AG08395 (cell line): ENCODE measurements at regions not wholly inside any gene's neighbourhood (a gene's known extent, or its start where the extent isn't known, plus 50 kb on each side); places are given as distances from the start of the nearest gene placed in this dataset.
"Not testable (repeated sequence)": the region's sequence is repeated elsewhere in the genome, so short reads cannot be mapped to it uniquely, and the experiment has no call there.

Experiments used
- DNase-seq: peaks from one replicate; pipeline ENCODE4 v3.0.0; 2012; ENCODE audit warnings: mixed read lengths, low spot score

DNA sequence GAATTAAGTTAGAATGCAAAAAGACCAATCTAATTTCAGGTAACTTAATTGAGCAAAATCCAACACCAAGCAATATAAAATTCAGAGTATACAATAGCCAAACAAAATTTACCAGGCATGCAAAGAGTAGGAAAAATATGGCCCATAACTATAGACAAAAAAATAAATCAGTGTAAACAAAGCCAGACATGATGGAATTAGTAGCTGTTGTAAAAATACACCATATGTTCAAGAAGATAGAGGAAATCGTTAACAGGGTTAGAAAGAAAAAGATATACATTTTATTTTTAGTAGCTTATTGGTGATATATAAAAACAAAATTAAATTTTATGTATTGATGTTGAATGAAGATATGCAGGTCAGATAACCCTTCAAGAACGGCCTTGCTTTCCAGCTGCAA is 621.1 kb upstream of the MIR17HG start:
- no peak for DNase-seq

DNA sequence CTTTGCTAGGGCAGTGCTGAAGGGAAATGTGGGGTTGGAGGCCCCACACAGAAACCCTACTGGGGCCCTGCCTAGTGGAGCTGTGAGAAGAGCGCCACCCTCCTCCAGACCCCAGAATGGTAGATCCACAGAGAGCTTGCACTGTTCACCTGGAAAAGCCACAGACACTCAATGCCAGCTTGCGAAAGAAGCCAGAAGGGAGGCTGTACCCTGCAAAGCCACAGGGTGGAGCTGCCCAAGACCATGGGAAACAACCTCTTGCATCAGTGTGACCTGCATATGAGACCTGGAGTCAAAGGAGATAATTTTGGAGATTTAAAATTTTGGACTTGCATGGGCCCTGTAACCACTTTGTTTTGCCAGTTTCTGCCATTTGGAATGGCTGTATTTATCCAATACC is 615.4 kb upstream of the MIR17HG start:
- DNase-seq = no peak

DNA sequence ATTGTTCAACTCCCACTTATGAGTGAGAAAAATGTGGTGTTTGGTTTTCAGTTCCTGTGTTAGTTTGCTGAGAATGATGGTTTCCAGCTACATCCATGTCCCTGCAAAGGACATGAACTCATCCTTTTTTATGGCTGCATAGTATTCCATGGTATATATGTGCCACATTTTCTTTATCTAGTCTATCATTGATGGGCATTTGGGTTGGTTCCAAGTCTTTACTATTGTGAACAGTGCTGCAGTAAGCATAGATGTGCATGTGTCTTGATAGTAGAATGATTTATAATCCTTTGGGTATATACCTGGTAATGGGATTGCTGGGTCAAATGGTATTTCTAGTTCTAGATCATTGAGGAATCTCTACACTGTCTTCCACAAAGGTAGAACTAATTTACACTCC is 613.0 kb upstream of the MIR17HG start:
- DNase-seq = not testable (repeated sequence)

DNA sequence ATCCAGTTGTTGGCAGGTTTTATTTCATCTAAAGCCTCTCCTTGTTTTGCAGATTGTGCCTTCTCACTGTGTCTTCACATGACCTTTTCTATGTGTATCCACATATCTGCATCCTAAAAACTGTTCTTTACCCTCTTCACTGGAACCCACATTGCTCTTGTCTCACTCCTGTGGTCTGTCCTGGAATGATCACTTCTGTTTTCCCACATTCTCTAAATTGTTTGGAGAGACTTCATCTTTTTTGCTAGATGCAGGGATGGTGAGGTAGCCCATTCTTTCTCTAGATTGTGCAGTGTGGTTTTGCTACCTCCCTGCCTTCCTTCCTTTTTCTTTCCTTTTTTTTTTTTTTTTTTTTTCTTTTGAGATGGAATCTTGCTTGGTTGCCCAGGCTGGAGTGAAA is 608.6 kb upstream of the MIR17HG start:
- peak; percentile 54 for DNase-seq

DNA sequence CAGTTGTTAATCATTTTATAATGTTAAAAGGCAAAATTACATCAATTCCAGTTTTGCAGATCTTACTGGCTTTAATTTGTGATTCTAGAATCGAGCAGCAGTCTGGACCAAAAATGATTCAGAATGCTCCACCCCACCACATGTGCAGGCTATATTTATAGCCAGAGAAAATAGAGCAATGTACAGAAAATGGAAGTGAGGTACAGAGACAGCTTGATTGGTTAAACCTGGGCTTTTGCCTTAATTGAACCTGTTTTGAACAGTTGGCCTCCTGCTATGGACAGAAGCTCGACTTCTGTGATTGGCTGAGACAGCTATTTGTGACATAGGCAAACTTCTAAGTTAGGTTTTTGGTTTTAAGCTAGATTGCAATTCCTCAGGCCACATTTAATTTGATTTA is 607.4 kb upstream of the MIR17HG start:
- no peak for DNase-seq

DNA sequence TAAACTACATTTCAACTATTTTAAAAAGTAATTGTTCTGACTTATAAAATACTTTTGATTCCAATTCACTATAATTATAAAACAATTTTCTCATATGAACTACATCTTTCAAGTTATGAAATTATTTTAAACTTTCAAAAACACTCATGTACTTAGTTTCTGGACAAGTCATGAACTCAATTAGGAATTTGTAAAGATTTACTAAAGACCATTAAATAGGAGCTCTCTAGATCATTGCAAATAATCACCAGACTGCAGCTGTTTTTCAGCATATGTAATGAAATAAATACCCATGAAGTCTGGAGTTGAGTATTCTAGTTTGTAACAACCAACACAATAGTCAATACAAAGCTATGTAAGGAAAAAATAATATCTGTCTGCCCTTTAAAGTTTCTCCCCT is 605.1 kb upstream of the MIR17HG start:
- no peak for DNase-seq

DNA sequence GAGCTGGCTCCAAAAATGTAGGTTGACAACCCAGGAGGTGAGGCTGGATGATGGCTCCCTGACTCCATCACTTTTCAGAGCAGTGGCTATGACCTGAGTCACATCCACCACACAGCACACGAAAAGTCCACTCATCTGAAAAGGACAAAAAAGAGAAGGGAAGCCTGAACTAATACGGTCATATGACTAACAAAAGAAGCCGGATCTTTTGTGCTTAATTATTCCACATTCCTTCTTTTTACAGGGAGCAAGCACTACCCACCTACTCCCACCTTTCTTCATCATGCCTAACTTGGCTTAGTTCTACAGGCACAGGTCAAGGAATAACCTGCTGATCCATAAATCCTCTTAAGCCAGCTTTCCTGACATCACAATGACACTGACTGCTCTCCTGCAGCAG is 601.3 kb upstream of the MIR17HG start:
- DNase-seq = no peak

DNA sequence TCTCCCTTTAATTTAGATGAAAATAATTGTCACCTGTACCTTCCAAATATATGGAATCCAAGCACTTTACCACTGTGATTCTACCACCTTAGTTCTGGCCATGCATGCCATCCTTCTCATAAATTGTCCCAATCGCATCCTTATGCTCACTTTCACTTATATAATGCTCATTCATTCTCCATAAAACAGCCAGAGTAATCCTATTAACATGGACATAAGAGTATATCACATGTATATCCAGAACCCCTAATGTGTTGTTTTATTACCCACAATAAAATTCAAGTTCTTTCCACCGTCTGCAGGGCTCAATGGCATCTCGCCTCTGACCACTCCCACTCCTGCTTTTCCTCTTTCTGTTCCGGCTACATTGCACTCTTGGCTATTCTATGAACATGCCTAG is 597.5 kb upstream of the MIR17HG start:
- no peak for DNase-seq

DNA sequence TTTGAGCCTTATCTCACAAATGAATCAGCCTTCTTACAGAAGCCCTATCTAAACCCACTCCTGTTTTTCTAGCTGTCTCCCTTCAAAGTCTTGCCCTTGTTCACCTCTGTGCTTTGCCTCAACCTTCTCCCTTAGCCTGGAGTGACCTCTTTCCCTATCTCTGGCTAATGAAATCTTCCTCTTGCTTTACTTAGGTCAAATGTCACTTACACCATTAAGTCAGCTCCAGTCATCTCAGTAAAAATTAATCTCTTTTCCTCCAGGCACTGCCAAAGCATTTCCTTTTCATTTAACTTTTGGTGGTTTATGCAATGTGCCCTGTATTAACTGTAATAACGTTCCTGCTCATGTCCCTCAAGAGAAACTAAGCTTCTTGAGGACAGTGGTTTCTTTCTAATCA is 596.5 kb upstream of the MIR17HG start:
- no peak for DNase-seq

DNA sequence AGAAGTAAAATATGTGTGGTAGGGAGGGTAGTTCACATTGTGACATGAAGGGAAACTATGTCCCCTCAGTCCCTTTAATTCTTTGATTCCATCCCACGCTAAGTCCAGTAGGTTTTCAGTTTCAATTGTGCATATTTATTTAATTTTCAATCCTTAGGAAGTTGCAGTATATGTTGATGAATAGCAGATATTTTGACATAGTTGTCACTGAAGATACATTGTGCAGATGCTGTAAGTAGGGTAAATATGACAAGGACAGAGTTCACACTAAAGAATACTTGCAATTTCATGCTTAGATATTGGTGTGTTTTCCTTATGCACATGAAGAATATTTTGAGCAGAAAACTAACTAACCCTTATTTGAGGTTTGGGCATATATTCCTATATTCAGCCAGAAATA is 595.4 kb upstream of the MIR17HG start:
- no peak for DNase-seq

DNA sequence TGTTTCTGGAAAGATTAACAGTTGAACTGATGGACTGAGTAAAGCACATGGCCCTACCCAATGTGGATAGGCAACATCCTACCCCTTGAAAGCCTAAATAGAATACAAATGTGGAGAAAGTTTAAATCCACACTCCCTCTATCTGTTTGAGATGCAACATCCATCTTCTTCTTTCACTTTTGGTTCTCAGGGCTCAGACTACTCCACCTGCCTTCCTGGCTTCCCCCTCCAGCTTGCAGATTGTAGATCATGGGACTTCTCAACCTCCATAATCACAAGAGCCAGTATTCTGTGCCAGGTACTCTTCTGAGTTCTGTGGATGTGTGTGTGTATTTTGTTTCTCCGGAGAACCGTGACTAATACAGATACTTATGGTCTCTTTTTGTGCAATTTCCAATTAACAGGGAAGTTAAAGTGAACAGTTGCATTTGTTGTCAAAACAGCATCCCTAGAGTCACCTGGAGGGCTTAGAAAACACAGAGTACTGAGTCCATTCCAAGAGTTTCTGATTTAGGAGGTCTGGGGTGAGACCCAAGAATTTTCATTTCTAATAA is 590.3 kb upstream of the MIR17HG start:
- no peak for DNase-seq

DNA sequence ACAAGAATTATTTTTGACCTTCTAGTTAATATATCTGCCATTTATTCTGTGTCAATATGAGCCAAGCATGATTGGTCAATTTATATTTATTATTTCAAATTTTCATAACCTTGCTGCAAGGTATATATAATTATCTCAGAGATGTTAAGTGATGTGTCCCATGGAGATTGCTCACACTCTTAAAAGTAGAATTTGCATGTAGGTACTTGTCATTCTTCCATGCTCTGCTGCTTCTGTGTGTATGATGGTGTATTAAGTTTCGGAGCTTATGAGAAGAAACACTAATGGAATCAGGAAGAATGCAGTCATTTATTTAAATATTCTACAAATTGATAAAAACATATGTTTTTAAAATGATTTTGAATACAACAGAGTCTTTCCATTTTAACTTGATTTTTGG is 586.8 kb upstream of the MIR17HG start:
- no peak for DNase-seq

DNA sequence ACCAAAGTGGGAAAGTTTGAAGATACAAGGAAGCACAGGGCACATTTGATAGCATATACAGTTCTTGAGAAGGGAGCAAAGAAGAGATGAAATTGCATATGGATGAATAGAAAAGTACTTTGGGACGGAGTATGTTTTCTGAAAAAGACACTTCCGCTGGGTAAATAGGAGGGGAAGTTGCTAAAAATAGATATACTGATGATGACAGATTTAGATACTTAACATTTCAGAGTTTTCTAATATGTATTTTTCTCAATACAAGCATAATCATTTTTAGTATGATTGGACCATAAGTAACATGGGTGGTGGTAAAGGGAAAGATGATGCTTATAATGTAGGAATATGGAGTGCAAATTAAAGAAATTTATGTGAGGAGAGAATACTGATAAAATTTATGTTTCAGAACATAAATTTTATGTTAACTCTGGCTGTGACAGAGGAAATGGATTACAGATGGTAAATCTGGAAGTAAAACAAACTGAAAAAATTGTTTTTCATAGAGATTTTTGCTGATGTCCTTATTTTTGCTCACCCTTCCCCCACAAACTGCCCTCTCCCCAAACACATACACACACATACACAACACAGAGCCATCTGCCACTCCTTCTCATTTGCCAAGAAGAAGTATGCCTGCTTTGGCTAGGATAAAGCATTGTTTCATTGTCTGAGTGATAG is 583.9 kb upstream of the MIR17HG start:
- no peak for DNase-seq

DNA sequence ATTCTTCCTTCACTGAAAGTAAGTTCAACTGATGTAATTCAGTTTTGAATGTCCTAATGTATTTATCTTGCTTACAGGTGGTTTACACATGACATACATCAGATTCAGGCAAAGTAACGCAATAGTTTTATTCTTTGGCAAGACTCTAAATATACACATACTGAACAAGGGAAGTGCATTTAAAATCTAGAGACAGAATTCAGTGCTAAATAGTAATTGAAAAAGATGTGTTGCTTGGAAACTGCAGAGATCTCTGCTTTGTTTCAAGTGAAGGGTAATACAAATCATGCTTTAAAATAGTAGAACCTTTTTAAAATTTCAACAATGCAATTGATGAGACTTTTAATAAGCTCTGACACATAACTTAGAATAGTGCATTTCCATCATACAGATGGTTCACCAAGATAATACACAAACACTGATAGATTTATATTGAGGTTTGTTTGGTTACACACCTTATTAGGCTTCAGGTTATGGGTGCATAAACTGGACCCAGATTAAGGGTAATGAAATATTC is 581.0 kb upstream of the MIR17HG start:
- DNase-seq = no peak

DNA sequence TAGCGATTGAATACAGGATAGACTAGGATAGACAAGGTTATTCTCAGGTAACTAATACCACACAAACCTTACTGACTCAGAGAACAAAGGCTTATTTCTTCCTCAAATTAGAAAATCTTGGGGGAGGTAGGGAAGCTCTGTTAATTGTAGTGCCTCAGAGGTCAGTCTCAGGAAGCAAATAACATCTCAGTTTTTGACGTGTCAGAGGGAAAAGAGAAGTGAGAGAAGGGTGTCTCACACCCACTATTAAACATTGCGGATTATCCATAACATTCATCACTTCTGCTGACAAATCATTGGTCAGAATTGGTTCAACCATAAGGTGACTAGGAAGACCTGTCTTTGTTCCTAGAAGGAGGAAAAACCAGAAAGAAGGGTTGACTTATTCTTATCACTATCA is 579.4 kb upstream of the MIR17HG start:
- no peak for DNase-seq

DNA sequence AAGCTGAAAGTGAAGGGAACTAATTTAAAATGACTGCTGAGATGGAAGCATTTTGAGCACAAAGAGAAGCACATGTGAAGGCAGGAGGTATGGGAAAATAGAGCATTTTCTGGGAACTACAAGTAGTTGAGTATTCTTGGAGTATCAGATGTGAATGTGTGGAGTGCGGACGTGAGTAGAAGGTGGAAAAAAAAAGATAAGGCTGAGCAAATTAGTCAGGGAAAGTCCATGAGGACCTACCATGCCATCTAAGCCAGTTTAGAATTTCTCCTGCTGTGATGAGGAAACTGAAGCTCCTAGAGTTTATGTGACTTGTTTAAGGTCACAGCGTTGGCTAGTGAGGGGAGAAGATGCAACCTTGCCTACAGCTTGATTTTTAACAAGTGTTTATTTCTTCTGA is 578.1 kb upstream of the MIR17HG start:
- no peak for DNase-seq

DNA sequence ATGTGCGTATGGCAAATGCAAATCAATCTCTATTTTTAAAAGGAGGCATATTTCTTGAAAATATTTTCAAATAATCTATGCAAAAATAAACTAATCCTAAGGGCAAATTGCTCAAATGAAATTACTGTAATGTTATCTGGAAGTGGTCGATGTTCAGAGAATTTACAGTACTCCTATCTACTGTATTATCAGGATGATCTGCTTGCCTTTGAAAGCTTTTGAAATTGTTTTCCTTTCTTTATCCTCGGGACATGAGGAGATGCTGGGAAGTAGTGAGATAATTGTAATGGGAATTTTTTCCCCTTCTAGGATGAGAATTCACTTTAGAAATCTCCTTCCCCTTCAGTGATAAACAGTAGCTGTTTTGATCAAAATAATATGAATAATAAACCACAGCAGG is 577.2 kb upstream of the MIR17HG start:
- DNase-seq = no peak

DNA sequence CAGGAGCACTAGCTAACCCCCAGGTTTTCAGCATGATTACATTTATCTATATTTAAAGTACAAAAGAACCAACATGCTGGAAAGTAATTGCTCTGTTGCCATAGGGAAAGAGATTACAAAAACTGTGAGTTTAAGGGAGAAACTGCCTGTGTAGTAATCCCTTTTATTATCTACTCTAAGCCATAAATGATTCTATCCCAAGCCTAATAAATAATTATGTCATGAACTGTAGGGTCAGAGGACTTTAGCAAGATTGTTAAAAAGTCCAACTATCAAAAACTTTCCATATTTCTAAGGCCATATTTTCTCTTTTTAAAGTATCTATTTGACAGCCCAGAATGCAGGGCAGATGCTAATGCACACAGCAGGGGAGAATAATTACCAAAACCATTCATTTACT is 573.8 kb upstream of the MIR17HG start:
- no peak for DNase-seq

DNA sequence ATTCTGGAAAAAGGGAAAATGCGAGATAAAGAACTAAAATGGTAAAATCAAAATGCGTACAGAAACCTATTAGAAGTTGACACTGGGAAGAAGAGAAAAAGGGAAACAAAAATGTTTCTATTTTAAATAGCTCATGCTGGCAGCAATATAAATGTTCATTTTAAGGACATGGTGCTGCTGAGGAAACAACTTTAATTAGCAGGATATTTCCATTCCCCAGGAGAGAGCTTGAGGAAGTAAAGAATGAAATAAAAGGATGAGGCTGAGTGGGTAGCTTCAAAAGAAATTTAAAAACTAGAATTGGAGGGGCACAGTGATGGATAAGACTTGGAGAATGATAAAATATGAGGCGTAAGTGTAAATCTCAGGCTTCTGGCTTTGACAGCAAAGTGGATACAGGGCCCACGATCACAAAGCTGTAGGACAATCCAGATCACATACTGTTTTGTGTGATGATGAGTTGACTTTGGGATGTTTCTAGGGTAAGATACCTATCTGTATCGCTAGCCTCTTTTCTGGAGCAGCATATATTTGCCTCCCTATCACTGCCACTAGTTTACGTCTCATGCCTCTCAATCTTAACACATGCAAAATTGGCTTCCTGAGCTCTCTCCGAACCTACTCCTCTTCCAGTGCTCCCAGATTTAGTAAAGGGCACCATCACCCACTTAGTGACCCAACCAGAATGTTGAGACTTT is 571.3 kb upstream of the MIR17HG start:
- no peak for DNase-seq

DNA sequence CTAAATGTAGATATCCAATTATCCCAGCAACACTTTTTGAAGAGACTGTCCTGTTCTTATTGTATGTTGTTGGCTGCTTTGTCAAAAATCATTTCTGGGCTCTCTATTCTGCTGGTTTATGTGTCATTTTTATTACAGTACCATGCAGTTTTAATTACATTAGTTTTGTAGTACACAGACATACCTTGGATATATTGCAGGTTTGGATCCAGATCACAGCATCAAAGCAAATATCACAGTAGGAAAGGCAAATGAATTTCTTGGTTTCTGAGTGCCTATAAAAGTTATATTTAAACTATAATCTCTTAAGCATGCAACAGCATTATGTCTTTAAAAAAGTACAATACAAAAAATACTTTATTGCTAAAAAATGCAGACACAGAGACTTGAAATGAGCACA is 564.2 kb upstream of the MIR17HG start:
- DNase-seq = no peak

DNA sequence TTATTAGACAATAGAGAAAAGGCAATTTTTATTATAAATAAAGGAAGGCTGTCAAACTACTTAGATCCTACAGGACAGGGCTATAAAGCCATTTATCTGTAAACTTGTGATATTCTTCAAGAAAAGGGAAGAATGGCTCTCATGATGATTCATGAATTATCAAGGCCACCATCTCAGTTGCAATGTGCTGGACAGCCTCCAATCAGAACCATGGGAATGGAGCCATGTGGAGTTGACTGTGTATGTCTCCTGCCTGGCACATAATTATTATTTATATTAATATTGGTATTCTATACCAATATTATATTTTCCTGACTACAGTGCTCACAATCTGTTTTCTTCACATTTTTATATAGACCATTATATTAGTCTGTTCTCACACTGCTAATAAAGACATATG is 560.5 kb upstream of the MIR17HG start:
- no peak for DNase-seq

DNA sequence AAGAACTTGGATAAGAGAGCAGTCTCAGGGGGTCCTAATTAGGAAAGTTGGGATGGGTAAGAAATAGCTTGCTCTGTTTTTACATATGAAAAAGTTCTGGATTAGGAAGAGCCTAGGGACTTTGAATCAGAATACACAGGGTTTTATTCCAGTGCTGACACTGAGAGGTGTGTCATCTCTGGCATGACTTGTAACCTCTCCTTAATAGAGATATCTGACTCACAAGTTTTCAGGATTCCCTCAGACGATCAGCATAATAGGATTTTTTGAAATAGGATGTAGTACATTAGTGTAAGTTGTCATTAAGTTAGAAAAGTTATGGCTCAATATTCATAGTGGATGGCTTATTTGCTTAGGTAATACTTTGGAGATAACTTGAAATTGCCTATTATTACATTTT is 555.2 kb upstream of the MIR17HG start:
- DNase-seq = peak; percentile 18

DNA sequence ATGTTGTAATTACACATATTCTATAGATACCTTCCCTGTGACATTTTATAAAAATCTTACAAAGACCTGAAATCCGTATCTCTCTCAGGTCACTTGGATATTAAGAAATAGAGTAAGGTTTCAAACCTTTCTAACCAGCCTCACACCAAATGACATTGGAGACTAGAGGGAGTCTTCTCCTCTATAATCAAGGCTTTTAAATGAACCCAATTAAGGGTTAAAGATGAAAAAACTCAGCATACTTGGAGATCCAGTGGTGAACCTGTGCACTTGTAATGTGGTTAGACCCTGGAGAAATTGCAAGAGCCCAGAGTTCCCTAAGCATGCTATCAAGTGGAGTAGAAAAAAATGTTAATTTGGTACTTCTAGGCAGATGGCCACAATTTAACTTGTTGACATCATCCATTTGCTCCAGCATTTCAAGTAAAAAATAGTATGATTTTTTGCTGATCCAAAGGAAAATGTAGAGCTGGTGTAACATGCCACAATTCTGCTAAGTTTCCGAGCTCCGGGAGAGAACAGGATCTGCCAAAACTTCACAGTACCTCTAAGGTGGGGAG is 554.1 kb upstream of the MIR17HG start:
- peak; percentile 1 for DNase-seq
